ENCODE measurements at regions not wholly inside any gene's neighbourhood (a gene's known extent, or its start where the extent isn't known, plus 50 kb on each side); places are given as distances from the start of the nearest gene placed in this dataset.
"Not testable (repeated sequence)": the region's sequence is repeated elsewhere in the genome, so short reads cannot be mapped to it uniquely, and the experiment has no call there.

GRCh38 chr3:87101861-87102625 is 111.1 kb upstream of the VGLL3 start:
- H3K36me3 ChIP-seq (ENCODE audit: insufficient read depth in 1 of 2, low read depth in 1 of 2) = no peaks in the 10 kb centered on the region
- no peaks in the 10 kb centered on the region for H3K9me3 ChIP-seq
- no peak for TF ChIP-seq CTCF (IDR thresholded peaks at IDR 0.05)
- H3K4me3 ChIP-seq = no peak overlapping the region
- no peak for DNase-seq
- intact Hi-C loops (cut with DNase I) = no loop called here
- H3K27me3 ChIP-seq (ENCODE audit: insufficient read depth in 3 of 3, low read length in 2 of 3) = no peaks in the 10 kb centered on the region
- no peaks in the 10 kb centered on the region for H3K4me1 ChIP-seq
- H3K27ac ChIP-seq = no peak overlapping the region
- 84 to 86% (median 85%) methylated on average over 6 of the region's 6 CpGs for WGBS, 3 donors
- no peak for ATAC-seq

- DNase-seq; H3K4me1 ChIP-seq; H3K27me3 ChIP-seq (ENCODE audit: insufficient read depth in 3 of 3, low read length in 2 of 3); intact Hi-C loops (cut with DNase I); H3K4me3 ChIP-seq; H3K36me3 ChIP-seq (ENCODE audit: insufficient read depth in 1 of 2, low read depth in 1 of 2); ATAC-seq; H3K9me3 ChIP-seq; H3K27ac ChIP-seq: not testable (repeated sequence)
- WGBS, 3 donors = 95 to 96% (median 96%) methylated on average over 9 of the region's 9 CpGs
Measured at GRCh38 chr3:87097733-87098132, 106.8 kb upstream of the VGLL3 start.

- ATAC-seq (no peak), DNase-seq (no peak)
- Histone ChIP-seq H3K27me3 (ENCODE audit: insufficient read depth in 3 of 3, low read length in 2 of 3) (no peaks in the 10 kb centered on the region), H3K9me3 (no peaks in the 10 kb centered on the region), H3K36me3 (ENCODE audit: insufficient read depth in 1 of 2, low read depth in 1 of 2) (no peaks in the 10 kb centered on the region), H3K4me3 (no peak overlapping the region), H3K4me1 (peaks cover 4% of the 10 kb centered on the region), H3K27ac (no peak overlapping the region)
- no peak for TF ChIP-seq CTCF (IDR thresholded peaks at IDR 0.05)
- intact Hi-C loops (cut with DNase I) = no loop called here
Measured at GRCh38 chr3:87090631-87091030, 99.7 kb upstream of the VGLL3 start.

GRCh38 chr3:87088993-87089841 is 98.3 kb upstream of the VGLL3 start:
- Histone ChIP-seq H3K4me3 (peak overlapping the region; percentile 77), H3K9me3 (no peaks in the 10 kb centered on the region), H3K4me1 (peaks cover 4% of the 10 kb centered on the region), H3K36me3 (ENCODE audit: insufficient read depth in 1 of 2, low read depth in 1 of 2) (no peaks in the 10 kb centered on the region), H3K27ac (peak overlapping the region; percentile 67), H3K27me3 (ENCODE audit: insufficient read depth in 3 of 3, low read length in 2 of 3) (no peaks in the 10 kb centered on the region)
- 1 to 6% (median 4%) methylated on average over 41 of the region's 41 CpGs for WGBS, 3 donors
- no peak for TF ChIP-seq CTCF (IDR thresholded peaks at IDR 0.05)
- intact Hi-C loops (cut with DNase I) = loop anchor here in 1 of 2 donors (5.0 to 10.0 kb wide), 2 partner anchors 97 to 114 kb away; partner anchors contain the start of gene VGLL3
- ATAC-seq (peak; percentile 78 to 92 (median 90)), DNase-seq (peak; percentile 63 to 78)

- Histone ChIP-seq H3K27ac (peak overlapping the region; percentile 67), H3K4me1 (peaks cover 4% of the 10 kb centered on the region), H3K36me3 (ENCODE audit: insufficient read depth in 1 of 2, low read depth in 1 of 2) (no peaks in the 10 kb centered on the region), H3K9me3 (no peaks in the 10 kb centered on the region), H3K4me3 (peak overlapping the region; percentile 77), H3K27me3 (ENCODE audit: insufficient read depth in 3 of 3, low read length in 2 of 3) (no peaks in the 10 kb centered on the region)
- no peak for TF ChIP-seq CTCF (IDR thresholded peaks at IDR 0.05)
- DNase-seq = peak in 1 of 2 donors; percentile 9
- intact Hi-C loops (cut with DNase I) = loop anchor here in 1 of 2 donors (5.0 to 10.0 kb wide), 2 partner anchors 96 to 114 kb away; partner anchors contain the start of gene VGLL3
- no peak for ATAC-seq
- WGBS, 3 donors = 17 to 26% (median 18%) methylated on average over 15 of the region's 15 CpGs
Measured at GRCh38 chr3:87088430-87088992, 97.6 kb upstream of the VGLL3 start.

Measured in psoas muscle (tissue), 7 donors.